HCT116 (cell line): ENCODE measurements at regions not wholly inside any gene's neighbourhood (a gene's known extent, or its start where the extent isn't known, plus 50 kb on each side); places are given as distances from the start of the nearest gene placed in this dataset.

Source experiments
- ATAC-seq: fragments of 200-7000 bp; cut with Tn5 transposase; 2 replicates; pipeline ENCODE4 v1.9.1; 2020; ENCODE audit warnings: mild to moderate bottlenecking, moderate library complexity
- BruUV-seq: library from RNA; stranded (reverse); fragments of 400-500 nt; replicated peaks from 2 replicates; lab custom pipeline; 2021; lab: Mats Ljungman, UMichigan
- CTCF ChIA-PET: fragments of 300-600 bp; sonication (Branson Sonifier 250); formaldehyde crosslinking; loops from one replicate; lab custom pipeline; 2021; ENCODE audit warnings: antibody characterized with exemption; lab: Charles Lee
- POLR2A ChIA-PET: fragments of 300-600, 350-600 bp; sonication (Branson Sonifier 250); formaldehyde crosslinking; loops from one replicate; lab custom pipeline; 2021; ENCODE audit warnings: antibody characterized with exemption; lab: Charles Lee
- RAD21 ChIA-PET, 2 experiments: fragments of 300-600 bp; sonication (Branson Sonifier 250); formaldehyde crosslinking; loops; one replicate each; lab custom pipeline; 2023; ENCODE audit warnings: low total read pairs in 2 of 2; ENCODE audit not compliant: uncharacterized antibody in 2 of 2, unreplicated experiment in 2 of 2, low non-redundant PET in 1 of 2; lab: Charles Lee
- DNase-seq: peaks from one replicate; pipeline ENCODE4 v3.0.0-alpha.2; 2010; ENCODE audit warnings: low read depth, low spot score
- H2AFZ ChIP-seq: fragments of 200-600 bp; shearing (Covaris generic), sonication (generic); 2 replicates; pipeline ENCODE4 v1.6.1; 2017; ENCODE audit warnings: low read depth, mixed run types, mixed read lengths, antibody characterized with exemption, low read length; ENCODE audit not compliant: poor library complexity, severe bottlenecking
- H3K27ac ChIP-seq: 2 replicates; pipeline ENCODE4 v1.5.1; 2012; ENCODE audit warnings: low read depth, low read length
- H3K27me3 ChIP-seq: fragments of 200-600 bp; sonication (generic); 2 replicates; pipeline ENCODE4 v1.6.1; 2016; ENCODE audit warnings: mixed run types, low read length, mixed read lengths; ENCODE audit not compliant: insufficient read depth
- H3K36me3 ChIP-seq, 2 experiments: fragments of 200-500 bp in 1 of 2; fragments of 200-600 bp in 1 of 2; sonication (Bioruptor generic) in 1 of 2; sonication (generic) in 1 of 2; 2 replicates each; pipeline versions ENCODE4 v1.5.1 to v1.6.1; 2014 to 2016; ENCODE audit warnings: low read length in 2 of 2, inconsistent platforms in 1 of 2, mixed read lengths in 1 of 2, mixed run types in 1 of 2; ENCODE audit not compliant: insufficient read depth in 2 of 2, control insufficient read depth in 1 of 2
- H3K4me1 ChIP-seq, 2 experiments: fragments of 200-600 bp in 1 of 2; sonication (generic) in 1 of 2; 2 replicates each; pipeline versions ENCODE4 v1.5.1 to v1.6.1; 2012 to 2017; ENCODE audit warnings: low read length in 2 of 2, inconsistent platforms in 1 of 2, mild to moderate bottlenecking in 1 of 2, mixed read lengths in 1 of 2, mixed run types in 1 of 2, moderate library complexity in 1 of 2; ENCODE audit not compliant: insufficient read depth in 2 of 2, control insufficient read depth in 1 of 2
- H3K4me2 ChIP-seq: fragments of 200-600 bp; sonication (generic); 2 replicates; pipeline ENCODE4 v1.6.1; 2017; ENCODE audit warnings: mixed run types, low read length, mixed read lengths
- H3K4me3 ChIP-seq, 2 experiments: fragments of 200-600 bp in 1 of 2; sonication (generic) in 1 of 2; replicated peaks in 1 of 2; 2 replicates each; pipeline ENCODE4 v1.5.1; 2011 to 2016; ENCODE audit warnings: low read length in 2 of 2, control low read depth in 1 of 2, low read depth in 1 of 2, mild to moderate bottlenecking in 1 of 2, mixed read lengths in 1 of 2, mixed run types in 1 of 2
- H3K79me2 ChIP-seq: fragments of 200-600 bp; sonication (generic); 2 replicates; pipeline ENCODE4 v1.6.1; 2017; ENCODE audit warnings: mild to moderate bottlenecking, mixed run types, low read length, moderate library complexity, mixed read lengths; ENCODE audit not compliant: insufficient read depth
- H3K9ac ChIP-seq: fragments of 200-600 bp; sonication (generic); 2 replicates; pipeline ENCODE4 v1.6.1; 2016; ENCODE audit warnings: low read length, mixed read lengths
- H3K9me2 ChIP-seq: fragments of 200-600 bp; sonication (generic), shearing (Covaris generic); 2 replicates; pipeline ENCODE4 v1.6.1; 2017; ENCODE audit warnings: mixed run types, mild to moderate bottlenecking, moderate library complexity; ENCODE audit not compliant: insufficient read depth
- H3K9me3 ChIP-seq, 2 experiments: fragments of 200-500 bp in 1 of 2; fragments of 200-600 bp in 1 of 2; sonication (Bioruptor generic) in 1 of 2; sonication (generic) in 1 of 2; 2 replicates each; pipeline ENCODE4 v1.6.1; 2014 to 2017; ENCODE audit warnings: low read length in 2 of 2, mixed read lengths in 2 of 2, inconsistent platforms in 1 of 2, low read depth in 1 of 2, mild to moderate bottlenecking in 1 of 2, mixed run types in 1 of 2, moderate library complexity in 1 of 2; ENCODE audit not compliant: control insufficient read depth in 1 of 2, insufficient read depth in 1 of 2
- H4K20me1 ChIP-seq: fragments of 200-600 bp; sonication (generic), shearing (Covaris generic); 2 replicates; pipeline ENCODE4 v1.6.1; 2017; ENCODE audit warnings: mixed run types, mild to moderate bottlenecking, moderate library complexity; ENCODE audit not compliant: insufficient read depth
- ATF3 ChIP-seq: IDR thresholded peaks from 2 replicates; pipeline ENCODE4 v1.6.1; 2012
- CBX3 ChIP-seq: IDR thresholded peaks from 2 replicates; pipeline ENCODE4 v1.6.1; 2012; ENCODE audit warnings: low read depth
- CEBPB ChIP-seq: IDR thresholded peaks from 2 replicates; pipeline ENCODE4 v1.6.1; 2012; ENCODE audit warnings: low read depth
- ELF1 ChIP-seq: IDR thresholded peaks from 2 replicates; pipeline ENCODE4 v1.6.1; 2012; ENCODE audit warnings: low read depth, borderline replicate concordance
- EZH2 ChIP-seq: fragments of 200-600 bp; sonication (generic); IDR thresholded peaks from 2 replicates; pipeline ENCODE4 v1.6.1; 2017; ENCODE audit warnings: antibody characterized with exemption, mixed run types
- JUND ChIP-seq: IDR thresholded peaks from 2 replicates; pipeline ENCODE4 v1.6.1; 2012
- POLR2AphosphoS5 ChIP-seq: IDR thresholded peaks from 2 replicates; pipeline ENCODE4 v1.6.1; 2011; ENCODE audit warnings: mild to moderate bottlenecking, low read depth, low read length, moderate library complexity
- RAD21 ChIP-seq: IDR thresholded peaks from 2 replicates; pipeline ENCODE4 v1.6.1; 2012; ENCODE audit warnings: low read depth, mild to moderate bottlenecking
- REST ChIP-seq: IDR thresholded peaks from 2 replicates; pipeline ENCODE4 v1.6.1; 2012; ENCODE audit warnings: low read depth
- SIN3A ChIP-seq: IDR thresholded peaks from 2 replicates; pipeline ENCODE4 v1.6.1; 2012; ENCODE audit warnings: low read depth
- SP1 ChIP-seq: IDR thresholded peaks from 2 replicates; pipeline ENCODE4 v1.6.1; 2012; ENCODE audit warnings: low read depth
- SRF ChIP-seq: IDR thresholded peaks from 2 replicates; pipeline ENCODE4 v1.6.1; 2012; ENCODE audit warnings: low read depth
- TCF7L2 ChIP-seq: IDR thresholded peaks from 2 replicates; pipeline ENCODE4 v1.7.0; 2011; ENCODE audit warnings: borderline replicate concordance, inconsistent platforms; ENCODE audit not compliant: insufficient read depth, insufficient read length; ENCODE audit errors: extremely low read depth
- YY1 ChIP-seq: IDR thresholded peaks from 2 replicates; pipeline ENCODE4 v1.6.1; 2011; ENCODE audit warnings: low read length, low read depth, moderate library complexity, mild to moderate bottlenecking; ENCODE audit not compliant: insufficient replicate concordance; ENCODE audit errors: extremely low read depth
- ZBTB33 ChIP-seq: IDR thresholded peaks from 2 replicates; pipeline ENCODE4 v1.6.1; 2011; ENCODE audit warnings: mild to moderate bottlenecking, low read length, moderate library complexity; ENCODE audit not compliant: insufficient replicate concordance; ENCODE audit errors: extremely low read depth
- ZFX ChIP-seq: fragments of 450-650 bp; IDR thresholded peaks from 2 replicates; pipeline ENCODE4 v1.6.1; 2017
- ZNF274 ChIP-seq: fragments of 200-500 bp; sonication (Bioruptor generic); IDR thresholded peaks from 2 replicates; pipeline ENCODE4 v1.6.1; 2014; ENCODE audit warnings: mild to moderate bottlenecking, low read depth, low read length, inconsistent platforms
- intact Hi-C: fragments of 100-400 bp; cut with micrococcal nuclease; formaldehyde crosslinking; loops from 2 replicates; pipeline ENCODE4 v1.10.0; 2022
- TF ChIP-seq, protein P1 (sequence below), 3 experiments: fragments of 200-600 bp in 1 of 3; sonication (generic) in 1 of 3; IDR thresholded peaks in 2 of 3; conservative IDR thresholded peaks in 1 of 3; 2 replicates each; pipeline ENCODE4 v1.5.1; 2012 to 2017; ENCODE audit warnings: low read depth in 2 of 3, low read length in 2 of 3, antibody characterized with exemption in 1 of 3, borderline replicate concordance in 1 of 3, control low read depth in 1 of 3, mild to moderate bottlenecking in 1 of 3, mixed read lengths in 1 of 3, mixed run types in 1 of 3, moderate library complexity in 1 of 3; ENCODE audit not compliant: insufficient read depth in 1 of 3
- TF ChIP-seq, protein P2 (sequence below): IDR thresholded peaks from 2 replicates; pipeline ENCODE4 v1.6.1; 2012

- Histone ChIP-seq H4K20me1 (no peaks in the 10 kb centered on the region), H3K27ac (no peak overlapping the region), H3K4me1 (no peaks in the 10 kb centered on the region), H3K27me3 (no peaks in the 10 kb centered on the region), H3K36me3 (no peaks in the 10 kb centered on the region), H3K4me2 (no peak overlapping the region), H3K4me3 (no peak overlapping the region), H2AFZ (no peak overlapping the region), H3K79me2 (no peaks in the 10 kb centered on the region), H3K9me2 (no peaks in the 10 kb centered on the region), H3K9ac (no peak overlapping the region), H3K9me3 (peaks cover 5 to 27% of the 10 kb centered on the region in 2 experiments; a peak in 2 of 4 replicates)
- ChIA-PET POLR2A (no interaction called here), RAD21 (no interaction called here), CTCF (no interaction called here)
- BruUV-seq: no TSS peak
- intact Hi-C loops: no loop called here
- DNase-seq (no peak), ATAC-seq (no peak)
- TF ChIP-seq ATF3 (no peak), YY1 (no peak), REST (no peak), CBX3 (no peak), JUND (no peak), SP1 (no peak), EZH2 (no peak), ZBTB33 (no peak), SIN3A (no peak), ELF1 (no peak), ZFX (no peak), SRF (no peak), TCF7L2 (no peak), POLR2AphosphoS5 (no peak), ZNF274 (no peak), RAD21 (no peak), CEBPB (no peak)
- TF ChIP-seq, protein P1, sequence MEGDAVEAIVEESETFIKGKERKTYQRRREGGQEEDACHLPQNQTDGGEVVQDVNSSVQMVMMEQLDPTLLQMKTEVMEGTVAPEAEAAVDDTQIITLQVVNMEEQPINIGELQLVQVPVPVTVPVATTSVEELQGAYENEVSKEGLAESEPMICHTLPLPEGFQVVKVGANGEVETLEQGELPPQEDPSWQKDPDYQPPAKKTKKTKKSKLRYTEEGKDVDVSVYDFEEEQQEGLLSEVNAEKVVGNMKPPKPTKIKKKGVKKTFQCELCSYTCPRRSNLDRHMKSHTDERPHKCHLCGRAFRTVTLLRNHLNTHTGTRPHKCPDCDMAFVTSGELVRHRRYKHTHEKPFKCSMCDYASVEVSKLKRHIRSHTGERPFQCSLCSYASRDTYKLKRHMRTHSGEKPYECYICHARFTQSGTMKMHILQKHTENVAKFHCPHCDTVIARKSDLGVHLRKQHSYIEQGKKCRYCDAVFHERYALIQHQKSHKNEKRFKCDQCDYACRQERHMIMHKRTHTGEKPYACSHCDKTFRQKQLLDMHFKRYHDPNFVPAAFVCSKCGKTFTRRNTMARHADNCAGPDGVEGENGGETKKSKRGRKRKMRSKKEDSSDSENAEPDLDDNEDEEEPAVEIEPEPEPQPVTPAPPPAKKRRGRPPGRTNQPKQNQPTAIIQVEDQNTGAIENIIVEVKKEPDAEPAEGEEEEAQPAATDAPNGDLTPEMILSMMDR (IDR thresholded peaks at IDR 0.05 in 2 of 3, conservative IDR thresholded peaks at IDR 0.05 in 1 of 3; ENCODE audit: borderline replicate concordance in 1 of 3, insufficient read depth in 1 of 3, low read depth in 2 of 3, low read length in 2 of 3): no peak
- TF ChIP-seq, protein P2, sequence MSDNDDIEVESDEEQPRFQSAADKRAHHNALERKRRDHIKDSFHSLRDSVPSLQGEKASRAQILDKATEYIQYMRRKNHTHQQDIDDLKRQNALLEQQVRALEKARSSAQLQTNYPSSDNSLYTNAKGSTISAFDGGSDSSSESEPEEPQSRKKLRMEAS: no peak
Observed at GRCh38 chr10:55058800-55059199, 257.8 kb upstream of the PCDH15 start.
